GM06990 (cell line): ENCODE measurements at regions not wholly inside any gene's neighbourhood (a gene's known extent, or its start where the extent isn't known, plus 50 kb on each side); places are given as distances from the start of the nearest gene placed in this dataset.

Source experiments
- DNase-seq: peaks from one replicate; pipeline ENCODE4 v3.0.0-alpha.2; 2011; ENCODE audit not compliant: insufficient read length; ENCODE audit errors: extremely low read depth
- H3K27me3 ChIP-seq: replicated peaks from 2 replicates; pipeline ENCODE4 v1.6.0; 2011; ENCODE audit warnings: low read length; ENCODE audit not compliant: control insufficient read depth, insufficient read depth
- H3K36me3 ChIP-seq: 2 replicates; pipeline ENCODE4 v1.5.1; 2011; ENCODE audit warnings: low read length; ENCODE audit not compliant: control insufficient read depth, insufficient read depth
- H3K4me3 ChIP-seq: replicated peaks from 2 replicates; pipeline ENCODE4 v1.5.1; 2011; ENCODE audit warnings: low read depth, mild to moderate bottlenecking, control low read depth, low read length
- CTCF ChIP-seq: IDR thresholded peaks from 2 replicates; pipeline ENCODE4 v1.5.1; 2011; ENCODE audit warnings: low read length, control low read depth, mild to moderate bottlenecking, inconsistent platforms; ENCODE audit not compliant: insufficient read depth, poor library complexity, severe bottlenecking

DNA sequence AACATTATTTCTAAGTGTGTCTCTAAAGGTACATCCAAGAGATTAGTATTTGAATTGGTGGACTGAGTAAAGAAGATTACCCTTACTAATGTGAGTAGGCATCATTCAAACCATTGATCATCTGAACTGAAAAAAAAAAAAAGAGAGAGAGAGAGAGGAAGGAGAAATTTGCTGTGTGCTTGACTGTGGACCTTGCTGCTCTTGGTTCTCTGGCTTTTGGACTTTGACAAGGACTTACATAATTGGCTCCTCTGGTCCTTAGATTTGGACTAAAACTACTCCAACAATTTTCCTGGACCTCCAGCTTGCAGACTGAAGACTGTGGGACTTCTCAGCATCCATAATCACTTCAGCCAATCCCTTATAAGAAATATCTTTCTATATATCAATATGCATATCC lies 1091.9 kb upstream of the EDIL3 start:
- Histone ChIP-seq H3K4me3 (no peak overlapping the region), H3K36me3 (no peaks in the 10 kb centered on the region), H3K27me3 (no peaks in the 10 kb centered on the region)
- TF ChIP-seq CTCF = no peak
- no peak for DNase-seq

DNA sequence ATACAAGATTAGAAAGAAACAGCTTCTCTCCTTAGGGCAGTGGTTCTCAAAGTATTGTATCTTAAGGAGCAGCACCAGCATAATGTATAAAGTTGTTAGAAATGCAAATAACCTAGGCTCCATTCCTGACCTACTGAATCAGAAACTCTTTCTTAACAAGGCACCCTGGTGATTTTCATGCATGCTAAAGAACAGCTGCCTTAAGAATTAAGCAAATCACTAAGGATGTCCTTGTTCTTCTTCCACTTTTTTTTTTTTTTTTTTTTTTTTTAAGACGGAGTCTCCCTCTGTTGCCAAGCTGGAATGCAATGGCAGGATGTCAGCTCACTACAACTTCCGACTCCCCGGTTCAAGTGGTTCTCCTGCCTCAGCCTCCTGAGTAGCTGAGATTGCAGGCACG lies 1095.2 kb upstream of the EDIL3 start:
- no peaks in the 10 kb centered on the region for H3K27me3 ChIP-seq
- no peak overlapping the region for H3K4me3 ChIP-seq
- no peak for DNase-seq
- H3K36me3 ChIP-seq = no peaks in the 10 kb centered on the region
- no peak for TF ChIP-seq CTCF

DNA sequence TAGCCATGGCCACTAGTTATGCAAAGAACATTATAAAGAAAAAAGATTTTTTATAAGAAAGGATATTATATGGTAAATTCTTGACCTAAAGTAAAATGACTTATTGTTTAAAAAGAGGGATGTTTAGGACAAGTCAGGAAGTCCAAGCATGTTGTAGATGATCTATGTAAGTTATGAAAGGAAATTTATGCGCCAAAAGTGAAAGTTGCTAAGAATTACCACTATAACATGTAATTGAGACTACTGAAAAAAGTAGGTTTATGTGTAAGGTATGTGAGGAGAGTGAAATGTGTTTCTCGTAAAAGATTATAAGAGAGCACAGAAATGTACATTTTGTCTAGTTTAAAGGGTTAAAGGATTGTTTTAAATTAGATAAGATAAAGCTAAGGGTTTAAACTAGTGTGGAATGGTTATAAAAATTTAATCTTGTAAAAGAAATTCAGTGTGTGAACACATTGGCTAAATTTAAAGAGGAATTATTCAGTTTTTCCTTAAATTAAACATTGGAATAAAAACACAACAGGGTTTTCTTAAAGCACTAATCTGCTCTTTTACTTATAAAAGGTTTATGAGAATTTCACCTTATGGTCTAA lies 1100.4 kb upstream of the EDIL3 start:
- Histone ChIP-seq H3K4me3 (no peak overlapping the region), H3K27me3 (no peaks in the 10 kb centered on the region), H3K36me3 (no peaks in the 10 kb centered on the region)
- no peak for TF ChIP-seq CTCF
- DNase-seq = no peak

- no peak for DNase-seq
- no peaks in the 10 kb centered on the region for H3K36me3 ChIP-seq
- no peaks in the 10 kb centered on the region for H3K27me3 ChIP-seq
- TF ChIP-seq CTCF = no peak
- no peak overlapping the region for H3K4me3 ChIP-seq
Measured at GRCh38 chr5:85488295-85488694, 1103.6 kb upstream of the EDIL3 start.

DNA sequence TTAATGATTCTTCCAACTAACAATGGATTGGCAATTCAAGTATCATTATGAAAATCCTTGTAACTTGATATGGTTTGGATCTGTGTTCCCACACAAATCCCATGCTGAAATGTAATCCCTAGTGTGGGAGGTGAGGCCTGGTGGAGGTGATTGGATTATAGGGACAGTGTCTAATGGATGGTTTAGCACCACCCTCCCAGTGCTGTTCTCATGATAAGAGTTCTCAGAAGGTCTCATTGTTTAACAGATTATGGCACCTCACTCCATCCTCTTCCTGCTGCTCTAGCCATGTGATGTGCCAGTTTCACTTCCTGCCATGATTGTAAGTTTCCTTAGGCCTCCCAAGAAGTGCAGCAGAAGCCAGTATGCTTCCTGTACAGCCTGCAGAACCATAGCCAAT lies 1116.2 kb upstream of the EDIL3 start:
- TF ChIP-seq CTCF = no peak
- no peak for DNase-seq
- no peaks in the 10 kb centered on the region for H3K27me3 ChIP-seq
- no peaks in the 10 kb centered on the region for H3K36me3 ChIP-seq
- H3K4me3 ChIP-seq = no peak overlapping the region

DNA sequence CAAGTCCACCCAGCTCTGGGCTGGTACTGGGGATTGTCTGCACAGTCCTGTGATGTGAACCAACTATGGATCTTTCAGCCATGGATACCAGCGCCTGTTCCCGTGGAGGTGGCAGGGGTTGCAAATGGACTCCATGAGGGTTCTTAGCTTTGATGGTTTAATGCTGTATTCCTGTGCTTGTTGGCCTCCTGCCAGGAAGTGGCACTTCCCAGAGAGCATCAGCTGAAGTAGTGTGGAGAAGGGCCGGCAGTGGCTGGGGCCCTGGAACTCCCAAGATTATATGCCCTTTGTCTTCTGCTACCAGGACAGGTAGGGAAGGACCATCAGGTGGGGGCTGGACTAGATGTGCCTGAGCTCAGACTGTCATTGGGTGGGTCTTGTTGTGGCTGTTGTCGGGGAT lies 1104.8 kb upstream of the COX7C start:
- TF ChIP-seq CTCF = no peak
- no peaks in the 10 kb centered on the region for H3K27me3 ChIP-seq
- no peak overlapping the region for H3K4me3 ChIP-seq
- DNase-seq = no peak
- H3K36me3 ChIP-seq = no peaks in the 10 kb centered on the region
